Right atrium auricular region (tissue), 2 donors: ENCODE measurements at regions not wholly inside any gene's neighbourhood (a gene's known extent, or its start where the extent isn't known, plus 50 kb on each side); places are given as distances from the start of the nearest gene placed in this dataset.

Source experiments
- DNase-seq: peaks from one replicate; pipeline ENCODE4 v3.0.0-alpha.2; 2019; ENCODE audit warnings: low spot score
- H3K27ac ChIP-seq, 2 donors: fragments of 200-600 bp; sonication (generic); 1 replicate in 1 of 2; 2 replicates in 1 of 2; pipeline ENCODE4 v1.5.1; 2016 to 2019
- H3K27me3 ChIP-seq, 2 donors: fragments of 200-600 bp; sonication (generic); one replicate each; pipeline versions ENCODE4 v1.5.1 to v1.6.0; 2017 to 2019
- H3K36me3 ChIP-seq: fragments of 200-600 bp; sonication (generic); one replicate; pipeline ENCODE4 v1.5.1; 2016
- H3K4me1 ChIP-seq, 2 donors: fragments of 200-600 bp; sonication (generic); one replicate each; pipeline versions ENCODE4 v1.5.1 to v1.6.0; 2017 to 2019
- H3K4me3 ChIP-seq, 2 donors: fragments of 200-600 bp; sonication (generic); 1 replicate in 1 of 2; 2 replicates in 1 of 2; pipeline ENCODE4 v1.5.1; 2017 to 2019; ENCODE audit warnings: mild to moderate bottlenecking in 1 of 2, moderate library complexity in 1 of 2
- H3K9me3 ChIP-seq, 2 donors: fragments of 200-600 bp; sonication (generic); one replicate each; pipeline ENCODE4 v1.5.1; 2019
- TF ChIP-seq, protein P1 (sequence below), 2 donors: fragments of 200-600 bp; sonication (generic); IDR thresholded peaks; one replicate each; pipeline ENCODE4 v1.5.1; 2019; ENCODE audit warnings: antibody characterized with exemption in 2 of 2

DNA sequence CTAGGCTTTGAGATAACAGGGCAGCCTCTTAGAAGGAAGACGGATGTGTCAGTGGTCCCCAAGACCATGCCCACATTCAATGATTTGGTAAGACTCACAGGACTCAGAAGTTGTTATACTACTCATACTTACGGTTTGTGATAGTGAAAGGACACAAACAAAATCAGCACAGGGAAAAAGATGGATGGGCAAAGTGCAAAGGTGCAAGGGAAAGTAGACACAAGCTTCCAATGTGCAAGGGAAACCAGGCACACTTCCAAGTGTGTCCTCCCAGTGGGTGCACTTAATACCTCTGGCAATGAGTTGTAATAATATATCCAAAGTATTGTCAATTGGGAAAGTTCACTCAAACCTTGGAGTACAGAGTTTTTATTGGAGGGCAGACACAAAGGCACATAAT lies 53.8 kb upstream of the VCX start:
- H3K27me3 ChIP-seq, result no peaks in the 10 kb centered on the region
- TF ChIP-seq, protein P1, sequence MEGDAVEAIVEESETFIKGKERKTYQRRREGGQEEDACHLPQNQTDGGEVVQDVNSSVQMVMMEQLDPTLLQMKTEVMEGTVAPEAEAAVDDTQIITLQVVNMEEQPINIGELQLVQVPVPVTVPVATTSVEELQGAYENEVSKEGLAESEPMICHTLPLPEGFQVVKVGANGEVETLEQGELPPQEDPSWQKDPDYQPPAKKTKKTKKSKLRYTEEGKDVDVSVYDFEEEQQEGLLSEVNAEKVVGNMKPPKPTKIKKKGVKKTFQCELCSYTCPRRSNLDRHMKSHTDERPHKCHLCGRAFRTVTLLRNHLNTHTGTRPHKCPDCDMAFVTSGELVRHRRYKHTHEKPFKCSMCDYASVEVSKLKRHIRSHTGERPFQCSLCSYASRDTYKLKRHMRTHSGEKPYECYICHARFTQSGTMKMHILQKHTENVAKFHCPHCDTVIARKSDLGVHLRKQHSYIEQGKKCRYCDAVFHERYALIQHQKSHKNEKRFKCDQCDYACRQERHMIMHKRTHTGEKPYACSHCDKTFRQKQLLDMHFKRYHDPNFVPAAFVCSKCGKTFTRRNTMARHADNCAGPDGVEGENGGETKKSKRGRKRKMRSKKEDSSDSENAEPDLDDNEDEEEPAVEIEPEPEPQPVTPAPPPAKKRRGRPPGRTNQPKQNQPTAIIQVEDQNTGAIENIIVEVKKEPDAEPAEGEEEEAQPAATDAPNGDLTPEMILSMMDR (IDR thresholded peaks at IDR 0.05), result no peak
- no peak overlapping the region for H3K27ac ChIP-seq
- no peaks in the 10 kb centered on the region for H3K4me1 ChIP-seq
- H3K9me3 ChIP-seq, result peaks cover 0 to 5% of the 10 kb centered on the region in 2 donors
- H3K36me3 ChIP-seq, result no peaks in the 10 kb centered on the region
- H3K4me3 ChIP-seq, result no peak overlapping the region
- DNase-seq, result no peak

DNA sequence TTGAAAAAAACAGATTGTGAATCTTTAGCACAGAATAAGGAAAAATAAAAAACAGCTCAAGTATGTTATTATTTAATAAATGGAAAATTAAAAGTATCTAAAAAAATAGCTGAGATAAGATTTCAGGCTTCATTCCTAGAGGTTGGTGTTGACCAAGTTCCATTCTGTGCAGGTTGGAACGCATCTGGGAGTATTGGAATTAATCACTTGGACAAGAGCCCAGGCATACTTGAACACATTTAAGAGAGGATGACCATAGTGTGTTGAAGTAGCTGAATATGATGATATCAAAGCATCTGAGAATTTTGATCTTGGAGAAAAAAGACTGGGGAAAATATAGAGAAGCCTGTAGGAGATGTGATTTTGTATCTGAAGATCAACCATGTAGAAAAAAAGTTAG lies 54.6 kb upstream of the VCX start:
- Histone ChIP-seq H3K27ac (no peak overlapping the region), H3K4me1 (no peaks in the 10 kb centered on the region), H3K9me3 (peaks cover 0 to 5% of the 10 kb centered on the region in 2 donors), H3K27me3 (no peaks in the 10 kb centered on the region), H3K36me3 (no peaks in the 10 kb centered on the region), H3K4me3 (no peak overlapping the region)
- TF ChIP-seq, protein P1 (IDR thresholded peaks at IDR 0.05), result no peak
- no peak for DNase-seq

DNA sequence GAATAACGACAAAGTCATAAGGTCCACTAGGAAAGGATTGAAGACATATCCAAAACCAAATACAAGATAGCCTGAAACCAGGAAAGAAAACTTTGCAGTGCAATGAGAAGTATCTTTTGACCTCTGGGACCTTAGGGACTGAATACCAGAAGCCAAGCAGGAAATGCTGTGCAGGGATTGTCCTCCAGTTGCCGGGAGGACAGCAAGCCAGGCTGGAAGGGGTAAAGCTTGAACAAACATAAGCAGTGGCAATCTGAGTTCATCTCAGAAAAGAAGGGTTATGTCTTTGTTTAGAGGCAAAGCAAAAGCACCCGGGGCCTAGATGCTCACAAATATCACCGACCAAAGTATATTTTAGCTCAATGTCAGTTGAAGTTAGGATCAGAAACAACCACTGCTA lies 55.3 kb upstream of the VCX start:
- Histone ChIP-seq H3K36me3 (no peaks in the 10 kb centered on the region), H3K4me3 (no peak overlapping the region), H3K9me3 (peaks cover 0 to 5% of the 10 kb centered on the region in 2 donors), H3K4me1 (no peaks in the 10 kb centered on the region), H3K27ac (no peak overlapping the region), H3K27me3 (no peaks in the 10 kb centered on the region)
- DNase-seq, result no peak
- TF ChIP-seq, protein P1 (IDR thresholded peaks at IDR 0.05), result no peak

DNA sequence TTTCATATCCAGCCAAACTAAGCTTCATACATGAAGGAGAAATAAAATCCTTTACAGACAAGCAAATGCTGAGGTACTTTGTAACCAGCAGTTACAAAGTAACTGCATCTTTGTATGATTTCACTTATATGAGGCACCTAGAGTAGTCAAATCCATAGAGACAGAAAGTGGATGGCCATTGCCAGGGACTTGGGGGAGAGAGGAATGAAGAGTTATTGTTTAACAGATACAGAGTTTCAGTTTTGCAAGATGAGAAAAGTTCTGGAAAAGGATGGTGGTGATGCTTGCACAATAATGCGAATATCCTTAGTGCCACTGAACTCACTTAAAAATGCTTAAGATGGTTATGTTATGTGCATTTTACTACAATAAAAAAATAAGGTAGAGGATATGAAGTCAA lies 58.4 kb upstream of the VCX start:
- H3K27me3 ChIP-seq, result no peaks in the 10 kb centered on the region

DNA sequence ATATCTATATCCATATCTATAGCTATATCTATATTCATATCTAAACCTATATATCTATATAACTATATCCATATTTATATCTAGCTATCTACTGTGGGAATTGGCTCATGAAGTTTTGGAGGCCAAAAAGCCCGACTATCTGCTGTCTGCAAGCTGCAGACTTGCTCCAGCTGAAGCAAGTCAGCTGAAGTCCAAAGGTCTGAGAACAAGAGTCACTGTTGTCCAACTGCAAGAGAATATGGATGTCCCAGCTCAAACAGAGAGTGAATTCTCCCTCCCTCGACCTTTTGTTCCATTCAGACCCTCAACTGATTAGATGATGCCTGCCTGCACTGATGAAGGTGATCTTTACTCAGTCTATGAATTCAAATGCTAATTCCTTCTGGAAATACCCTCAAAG lies 63.3 kb upstream of the VCX start:
- no peak overlapping the region for H3K4me3 ChIP-seq
- H3K27me3 ChIP-seq, result no peaks in the 10 kb centered on the region
- H3K4me1 ChIP-seq, result no peaks in the 10 kb centered on the region
- TF ChIP-seq, protein P1 (IDR thresholded peaks at IDR 0.05), result no peak
- no peaks in the 10 kb centered on the region for H3K36me3 ChIP-seq
- H3K9me3 ChIP-seq, result peaks cover 0 to 4% of the 10 kb centered on the region in 2 donors
- no peak overlapping the region for H3K27ac ChIP-seq
- DNase-seq, result no peak

More for the DNA sequence above, 58.4 kb upstream of the VCX start:
- no peaks in the 10 kb centered on the region for H3K36me3 ChIP-seq
- H3K27ac ChIP-seq, result no peak overlapping the region
- no peaks in the 10 kb centered on the region for H3K4me1 ChIP-seq
- TF ChIP-seq, protein P1 (IDR thresholded peaks at IDR 0.05), result no peak
- H3K9me3 ChIP-seq, result peaks cover 0 to 5% of the 10 kb centered on the region in 2 donors
- DNase-seq, result no peak
- no peak overlapping the region for H3K4me3 ChIP-seq

DNA sequence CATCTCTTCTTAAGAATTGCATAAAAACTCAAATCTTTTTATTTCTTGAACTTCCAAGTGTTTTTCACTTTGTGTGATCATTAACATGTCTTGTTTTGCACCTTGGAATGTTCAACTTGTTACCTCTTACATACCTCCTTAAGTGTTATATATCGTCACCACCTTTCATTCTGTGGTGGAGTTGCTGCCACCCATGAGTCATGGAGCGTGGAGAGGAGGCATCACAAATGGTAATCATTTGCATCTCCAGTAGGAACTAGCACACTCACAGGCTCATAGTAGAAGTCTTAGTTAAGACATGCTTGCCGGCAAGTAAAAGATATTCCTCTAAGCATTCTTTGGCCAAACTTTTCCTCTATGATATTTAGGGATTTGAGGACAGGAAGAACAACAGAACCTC lies 67.0 kb upstream of the VCX start:
- no peak overlapping the region for H3K27ac ChIP-seq
- no peaks in the 10 kb centered on the region for H3K36me3 ChIP-seq
- DNase-seq, result no peak
- H3K27me3 ChIP-seq, result no peaks in the 10 kb centered on the region
- TF ChIP-seq, protein P1 (IDR thresholded peaks at IDR 0.05), result no peak
- H3K4me1 ChIP-seq, result no peaks in the 10 kb centered on the region
- H3K4me3 ChIP-seq, result no peak overlapping the region
- H3K9me3 ChIP-seq, result no peaks in the 10 kb centered on the region
